NCI-H1694 (cell line): ENCODE measurements at regions not wholly inside any gene's neighbourhood (a gene's known extent, or its start where the extent isn't known, plus 50 kb on each side); places are given as distances from the start of the nearest gene placed in this dataset.
"Not testable (repeated sequence)": the region's sequence is repeated elsewhere in the genome, so short reads cannot be mapped to it uniquely, and the experiment has no call there.

ENCODE experiments used
- DNase-seq: peaks from one replicate; lab custom pipeline; 2025; lab: John Stamatoyannopoulos, UW

- no peak for DNase-seq
These were observed 50.9 kb downstream of the DISP1 start for GRCh38 chr1:222865718-222866117.

DNA sequence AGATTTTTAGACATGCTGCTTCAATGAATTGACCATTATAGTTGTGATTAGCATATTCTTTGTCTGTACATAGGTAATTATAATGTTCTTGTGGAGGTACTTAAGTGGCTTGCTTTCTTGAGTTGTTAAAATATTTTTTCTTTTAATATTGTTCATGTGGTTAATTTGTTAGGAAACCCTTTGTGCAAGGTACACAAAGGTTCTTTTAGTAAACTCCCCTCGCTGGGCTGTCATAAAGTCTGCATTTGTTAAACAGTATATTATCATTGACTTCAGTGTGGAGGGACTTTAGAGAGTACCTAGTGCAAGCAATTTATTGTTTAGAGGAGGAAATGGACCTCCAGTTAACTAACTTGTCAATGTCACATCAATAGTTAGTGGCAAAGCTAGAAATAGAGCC lies 52.5 kb downstream of the DISP1 start:
- DNase-seq, result no peak

DNA sequence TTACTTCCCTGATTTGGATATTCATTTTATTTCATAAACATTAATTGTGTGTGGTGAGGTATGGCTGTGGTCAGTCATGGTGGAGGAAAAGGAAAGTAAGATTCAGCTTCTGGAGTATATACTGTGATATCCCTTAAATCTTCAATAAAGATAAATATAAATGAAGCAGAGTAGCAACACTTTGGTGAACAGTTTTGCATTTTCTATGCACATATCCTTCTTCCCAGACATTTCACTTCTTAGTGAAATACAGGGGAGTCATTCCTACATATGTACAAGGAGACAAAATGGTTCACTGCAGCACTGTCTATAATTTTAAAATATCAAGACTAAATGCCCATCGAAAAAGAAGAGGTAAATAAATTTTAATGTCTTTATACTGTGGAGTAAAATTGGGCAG lies 61.3 kb downstream of the DISP1 start:
- DNase-seq, result no peak

GRCh38 chr1:222877854-222878253 lies 63.0 kb downstream of the DISP1 start:
- DNase-seq, result no peak

- no peak for DNase-seq
These were observed 65.7 kb downstream of the DISP1 start for GRCh38 chr1:222880587-222880986.

DNA sequence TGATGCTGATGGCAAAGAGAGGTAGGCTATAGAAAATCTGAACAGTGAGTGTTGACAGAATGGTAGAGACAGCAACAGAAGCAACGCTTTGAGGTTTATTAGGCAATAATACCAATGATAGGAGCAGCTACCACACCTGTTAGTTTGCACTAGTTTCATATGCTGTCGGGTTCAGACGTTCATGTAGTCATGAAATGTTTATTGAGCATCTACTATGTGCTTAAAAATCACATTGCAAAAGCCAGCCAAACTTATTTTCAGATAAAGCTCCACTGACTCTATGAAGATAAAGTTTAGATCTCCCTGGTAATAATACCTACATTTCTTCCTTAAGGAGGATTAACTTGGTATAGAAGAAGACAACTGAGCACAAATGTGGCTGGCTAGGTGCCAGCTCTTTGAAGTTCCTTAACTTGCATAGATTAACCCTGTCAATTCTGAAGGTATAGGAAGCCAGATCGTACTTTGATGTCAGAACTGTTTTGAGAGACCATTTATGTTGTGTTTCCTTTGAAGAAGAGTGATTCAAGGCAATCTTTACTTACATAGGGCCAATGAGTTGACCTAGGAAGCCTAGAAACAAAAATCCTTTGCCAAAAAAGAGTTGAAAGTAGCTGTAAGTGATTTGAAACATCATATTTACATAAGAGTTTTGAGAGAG lies 71.5 kb downstream of the DISP1 start:
- no peak for DNase-seq

GRCh38 chr1:222886878-222887351 lies 72.1 kb downstream of the DISP1 start:
- DNase-seq, result no peak

DNA sequence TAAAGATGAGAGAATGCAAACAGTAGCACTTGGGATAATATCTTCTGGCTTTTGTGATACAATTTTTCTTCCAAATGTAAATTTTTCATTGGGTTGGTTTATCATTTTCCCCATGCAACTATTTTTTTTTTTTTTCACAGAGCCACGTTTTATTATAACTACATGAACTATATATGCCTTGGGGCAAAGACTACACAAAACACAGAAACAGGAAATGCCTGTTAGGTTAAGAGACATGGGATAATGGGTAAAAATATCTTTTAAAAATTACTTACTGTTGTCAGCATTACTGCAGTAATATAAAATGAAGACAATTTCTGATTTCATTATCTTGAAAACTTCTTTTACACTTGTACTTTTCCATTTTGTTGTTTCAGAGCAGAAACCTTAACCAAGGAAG lies 74.6 kb downstream of the DISP1 start:
- no peak for DNase-seq

GRCh38 chr1:222890716-222891115 lies 75.9 kb downstream of the DISP1 start:
- DNase-seq, result no peak

DNA sequence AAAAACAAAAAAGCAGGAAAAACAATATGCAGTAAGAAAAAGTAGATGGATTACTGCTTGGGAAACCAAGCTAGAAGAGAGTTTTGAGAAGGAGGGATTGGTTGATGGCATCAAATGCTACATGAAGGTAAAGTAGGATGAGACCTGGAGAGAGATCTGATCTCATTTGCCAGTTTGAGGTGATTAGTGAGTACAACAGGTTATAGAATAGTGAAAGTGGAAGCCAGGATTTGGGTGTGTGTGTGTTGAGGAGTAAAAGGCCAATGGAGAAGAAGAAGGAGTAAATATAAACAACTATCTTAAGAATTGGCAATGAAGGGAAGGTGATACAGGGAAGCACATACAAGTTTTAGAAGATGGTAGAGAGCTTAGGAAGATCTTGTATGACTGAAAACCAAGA lies 76.7 kb downstream of the DISP1 start:
- DNase-seq, result no peak

DNA sequence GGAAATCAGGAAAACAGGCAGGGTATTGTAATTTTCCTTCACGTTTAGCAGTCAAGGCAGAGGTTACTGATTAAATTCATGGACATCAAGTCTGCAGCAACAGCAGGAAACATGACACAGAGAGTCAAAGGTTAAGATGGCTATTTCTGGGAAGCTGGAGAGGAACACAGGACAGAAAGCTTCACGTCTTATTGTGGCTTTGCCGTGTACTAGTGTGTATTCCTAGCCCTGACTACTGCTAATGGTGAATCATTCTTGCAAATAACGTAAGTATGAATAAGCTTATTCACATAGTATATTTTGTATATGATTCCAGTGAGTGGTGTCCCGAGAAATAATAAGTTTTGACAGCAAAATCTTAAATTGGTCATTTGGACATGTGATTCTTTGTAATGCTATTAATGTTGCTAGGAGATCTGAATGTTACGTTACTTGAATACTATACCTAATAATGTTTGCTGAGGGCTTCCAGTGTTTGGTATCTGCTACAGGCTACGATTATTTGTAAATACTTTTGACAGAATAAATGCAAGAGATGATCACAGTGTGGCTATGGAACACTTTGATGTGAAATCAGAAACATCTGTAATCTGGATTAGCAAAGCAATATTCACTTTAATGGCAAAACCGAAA lies 77.4 kb downstream of the DISP1 start:
- DNase-seq, result no peak

GRCh38 chr1:222893255-222893654 lies 78.4 kb downstream of the DISP1 start:
- DNase-seq, result no peak

DNA sequence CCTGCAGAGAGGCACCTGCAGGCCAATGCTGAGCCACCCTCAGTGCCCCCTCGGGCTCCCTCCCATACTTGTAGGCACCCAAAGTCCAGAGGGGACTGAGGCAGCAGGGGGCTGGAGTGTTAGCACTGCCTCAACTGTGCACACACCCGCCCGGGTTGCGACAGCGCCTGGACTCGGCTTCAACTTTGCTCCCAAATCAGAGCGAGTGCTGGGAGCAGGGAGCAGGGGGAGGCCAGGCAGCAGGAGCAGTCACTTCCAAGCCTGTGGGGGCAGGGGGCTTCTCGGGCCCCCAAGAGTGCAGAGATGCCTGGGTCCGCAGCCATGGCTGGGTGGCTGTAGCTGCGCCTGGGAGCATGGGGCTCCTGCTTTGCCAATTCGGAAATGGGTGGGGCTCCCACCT lies 79.5 kb downstream of the DISP1 start:
- DNase-seq, result no peak

- no peak for DNase-seq
These were observed 82.0 kb downstream of the DISP1 start for GRCh38 chr1:222896630-222897526.

DNA sequence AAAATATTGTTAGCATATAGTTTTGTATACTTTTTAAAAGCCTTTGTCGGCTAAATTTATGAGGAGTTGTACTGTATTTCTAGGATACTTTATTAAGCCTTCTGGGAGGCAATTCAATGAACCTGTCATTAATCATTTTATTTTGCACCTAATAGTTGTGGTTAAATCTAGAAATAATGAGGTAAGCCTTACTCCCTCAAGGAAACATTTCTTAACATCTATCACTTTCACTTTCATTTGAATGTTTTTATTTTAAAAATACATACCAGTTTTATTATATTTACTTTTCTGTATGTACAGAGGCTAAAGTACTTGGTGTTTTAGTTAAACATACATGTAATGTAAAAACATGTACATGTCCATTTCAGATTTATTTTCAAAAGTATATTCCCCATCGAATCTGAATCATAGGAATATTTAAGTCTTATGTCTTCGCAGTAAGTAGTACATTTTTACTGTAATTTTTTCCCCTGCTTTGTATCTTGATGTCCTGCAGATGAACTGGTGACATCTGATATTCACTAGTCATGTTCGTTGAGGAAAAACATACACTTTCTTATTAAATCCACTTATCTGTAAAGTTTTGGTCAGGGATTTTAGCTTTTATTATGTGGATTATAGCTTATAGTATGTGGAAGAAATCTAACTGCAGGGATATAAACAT lies 82.8 kb downstream of the DISP1 start:
- no peak for DNase-seq

GRCh38 chr1:222898191-222898527 lies 83.3 kb downstream of the DISP1 start:
- DNase-seq, result no peak

DNA sequence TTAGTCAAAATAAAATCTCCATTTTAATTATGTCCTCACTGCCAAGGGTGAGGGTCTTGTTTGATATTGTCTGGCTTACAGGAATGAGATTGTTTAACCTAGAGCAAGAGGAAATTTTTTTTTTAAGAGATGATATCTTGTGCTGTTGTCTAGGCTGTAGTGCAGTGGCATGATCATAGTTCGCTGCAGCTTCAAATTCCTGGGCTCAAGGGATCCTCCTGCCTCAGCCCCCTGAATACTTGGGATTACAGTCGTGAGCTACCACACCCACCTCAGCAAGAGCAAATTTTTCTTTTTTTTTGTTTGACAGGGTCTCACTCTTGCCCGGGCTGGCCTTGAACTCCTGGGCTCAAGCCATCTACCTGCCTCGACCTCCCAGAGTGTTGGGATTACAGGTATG lies 84.6 kb downstream of the DISP1 start:
- no peak for DNase-seq

DNA sequence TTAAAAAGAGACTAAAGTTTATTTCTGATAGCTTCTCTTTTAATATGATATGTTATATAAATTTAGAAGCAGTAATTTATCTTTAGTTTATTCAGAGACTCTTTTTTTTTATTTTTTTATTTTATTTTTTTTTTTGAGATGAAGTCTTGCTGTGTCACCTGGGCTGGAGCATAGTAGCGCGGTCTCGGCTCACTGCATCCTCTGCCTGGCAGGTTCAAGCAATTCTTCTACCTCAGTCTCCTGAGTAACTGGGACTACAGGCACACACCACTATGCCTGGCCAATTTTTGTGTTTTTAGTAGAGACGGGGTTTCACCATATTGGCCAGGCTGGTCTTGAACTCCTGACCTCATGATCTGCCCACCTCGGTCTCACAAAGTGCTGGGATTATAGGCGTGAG lies 89.6 kb downstream of the DISP1 start:
- no peak for DNase-seq

DNA sequence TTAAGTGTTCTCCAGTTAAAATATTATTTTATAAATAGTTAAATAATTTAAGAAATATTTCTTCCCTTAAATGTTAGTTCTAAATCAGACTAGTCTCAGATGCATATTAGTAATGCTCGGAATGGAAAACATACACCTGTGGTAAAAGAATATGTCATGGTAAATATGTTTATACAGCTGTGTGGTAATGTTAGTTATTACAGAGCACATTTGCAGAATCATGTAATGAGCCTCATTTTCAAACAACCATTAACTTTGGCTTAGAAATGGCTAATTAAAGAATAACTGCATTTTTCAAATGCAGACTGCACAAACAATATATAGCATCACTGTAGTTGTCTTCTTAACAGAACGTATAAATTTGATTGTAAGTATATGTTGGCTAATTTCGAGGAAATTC lies 90.3 kb downstream of the DISP1 start:
- no peak for DNase-seq

DNA sequence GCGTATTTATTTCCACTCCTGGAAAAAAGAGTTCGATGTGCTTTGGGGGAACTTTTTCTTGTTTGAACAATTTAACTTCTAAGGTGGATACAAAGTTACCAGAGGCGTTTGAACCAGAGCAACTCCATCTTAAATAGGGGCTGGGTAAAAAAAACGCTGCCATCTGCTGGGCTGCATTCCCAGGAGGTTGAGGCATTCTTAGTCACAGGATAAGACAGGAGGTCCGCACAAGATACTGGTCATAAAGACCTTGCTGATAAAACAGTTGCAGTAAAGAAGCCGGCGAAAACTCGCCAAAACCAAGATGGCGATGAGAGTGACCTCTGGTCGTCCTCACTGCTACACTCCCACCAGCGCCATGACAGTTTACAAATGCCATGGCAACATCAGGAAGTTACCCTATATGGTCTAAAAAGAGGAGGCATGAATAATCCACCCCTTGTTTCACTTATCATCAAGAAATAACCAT lies 91.5 kb downstream of the DISP1 start:
- not testable (repeated sequence) for DNase-seq

- DNase-seq, result no peak
These were observed 94.7 kb downstream of the DISP1 start for GRCh38 chr1:222909586-222909985.

GRCh38 chr1:222910699-222911098 lies 95.9 kb downstream of the DISP1 start:
- DNase-seq, result no peak
